NCI-H2107 treated with DMSO at 0.1 percent for 48 hours (cell line): ENCODE measurements at regions not wholly inside any gene's neighbourhood (a gene's known extent, or its start where the extent isn't known, plus 50 kb on each side); places are given as distances from the start of the nearest gene placed in this dataset.

Source experiments
- DNase-seq: peaks from one replicate; lab custom pipeline; 2025; ENCODE audit not compliant: unreplicated experiment; lab: John Stamatoyannopoulos, UW

DNA sequence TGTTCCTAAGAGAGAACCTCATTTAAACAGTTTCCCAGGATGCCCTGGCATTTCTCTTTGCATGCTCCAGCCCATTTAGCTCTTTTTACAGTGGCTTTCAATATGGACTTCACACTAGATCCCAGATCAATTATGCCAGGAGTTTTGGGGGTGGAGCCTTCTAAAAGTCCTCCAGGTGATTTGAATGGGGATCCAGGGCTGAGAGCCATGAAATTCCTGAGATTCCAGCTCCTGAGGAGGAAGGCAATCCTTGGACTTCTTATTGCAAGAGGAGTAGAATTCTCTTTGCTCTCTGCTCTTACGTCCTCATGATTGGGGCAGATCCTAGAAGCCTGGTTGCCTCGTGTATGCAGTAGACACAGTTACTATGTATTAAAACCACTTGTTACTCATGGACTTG lies 184.2 kb downstream of the DHX35 start:
- DNase-seq, result no peak

DNA sequence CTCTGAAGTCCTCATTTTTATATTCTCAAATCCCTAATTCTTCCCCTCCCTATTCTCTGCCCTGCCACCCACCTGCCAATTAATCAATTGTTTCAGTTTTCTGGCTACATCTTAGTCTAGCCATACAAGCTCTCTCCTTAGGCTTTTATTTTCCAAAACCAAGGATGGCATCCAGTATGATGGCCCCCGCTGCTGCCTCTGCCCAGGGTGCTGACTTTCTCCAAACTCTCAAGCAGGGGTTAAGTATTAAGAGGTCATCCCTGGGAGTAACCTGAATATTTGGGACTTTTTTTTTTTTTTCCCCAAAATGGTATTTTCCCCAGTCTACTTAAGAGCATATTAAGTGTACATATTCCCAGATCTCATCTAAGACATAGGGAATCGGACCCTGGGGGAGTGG lies 183.8 kb downstream of the DHX35 start:
- no peak for DNase-seq

DNA sequence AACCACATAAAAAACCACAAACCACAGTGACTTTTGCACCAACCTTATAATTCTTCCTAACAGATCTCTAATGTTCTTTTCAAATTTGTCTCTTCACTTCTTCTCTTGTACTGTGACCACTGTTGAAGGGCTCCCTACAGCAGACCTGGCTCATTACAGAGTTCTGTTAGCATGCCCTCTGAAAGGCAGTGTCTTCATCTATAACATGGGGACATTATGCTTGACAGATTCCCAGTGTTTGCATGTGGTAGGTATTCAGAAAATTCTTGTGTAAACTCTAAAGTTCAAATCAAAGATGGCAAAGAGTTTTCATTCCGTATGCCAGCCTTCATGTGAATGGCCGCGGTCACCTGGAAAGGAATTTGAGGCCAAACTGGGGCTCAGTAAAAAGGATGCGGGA lies 182.6 kb downstream of the DHX35 start:
- DNase-seq, result no peak

DNA sequence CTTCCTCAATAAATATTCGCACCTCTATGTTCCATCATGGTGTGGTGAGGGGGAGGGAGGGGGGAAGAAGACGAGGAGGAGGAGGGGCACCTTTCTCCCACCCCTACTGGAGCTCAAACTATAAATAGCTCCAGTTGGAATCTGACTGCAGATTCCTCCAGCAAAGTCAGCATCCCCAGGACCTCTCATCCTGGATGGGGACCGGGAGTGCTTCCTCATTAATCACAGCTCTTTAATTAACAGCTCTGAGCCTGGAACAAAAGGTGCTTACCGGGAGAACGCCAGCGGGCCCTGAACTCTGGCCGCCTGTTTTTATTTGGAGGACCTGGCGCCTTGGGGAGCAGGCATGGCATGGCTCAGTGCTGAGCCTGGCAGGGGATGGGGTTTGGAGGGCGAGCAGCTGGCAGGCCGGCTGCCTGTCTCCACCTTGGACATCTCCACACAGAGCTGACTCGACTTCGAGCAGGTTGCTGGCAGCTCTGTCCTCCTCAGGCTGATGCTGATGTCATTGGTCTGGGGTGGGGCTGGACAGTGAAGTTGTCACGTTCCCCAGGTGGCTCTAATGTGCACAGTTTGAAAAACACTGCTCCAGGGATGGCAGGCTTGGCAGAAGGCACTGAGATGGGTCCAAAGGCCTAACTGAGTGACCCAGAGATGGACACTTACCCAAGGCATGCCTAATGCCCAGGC lies 180.4 kb downstream of the DHX35 start:
- no peak for DNase-seq

DNA sequence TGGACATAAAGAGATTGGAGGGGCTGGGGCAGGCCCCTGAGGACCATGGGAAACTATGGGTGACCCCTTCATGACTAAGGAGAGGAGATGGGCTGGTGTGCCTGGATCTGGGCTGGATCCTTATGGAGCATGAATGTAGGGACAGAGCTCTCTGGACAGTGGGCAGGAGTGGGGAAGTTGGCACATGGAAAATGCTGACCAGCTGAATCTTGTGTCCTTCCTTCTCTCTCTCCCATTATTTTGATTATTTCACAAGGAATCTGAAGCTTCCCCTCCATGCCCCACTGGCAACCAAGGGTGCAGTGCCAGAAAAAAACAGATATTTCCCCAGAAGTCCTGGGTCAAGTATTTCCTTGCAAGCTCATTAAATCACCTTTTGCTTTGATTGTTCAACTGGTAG lies 175.2 kb downstream of the DHX35 start:
- DNase-seq, result no peak

DNA sequence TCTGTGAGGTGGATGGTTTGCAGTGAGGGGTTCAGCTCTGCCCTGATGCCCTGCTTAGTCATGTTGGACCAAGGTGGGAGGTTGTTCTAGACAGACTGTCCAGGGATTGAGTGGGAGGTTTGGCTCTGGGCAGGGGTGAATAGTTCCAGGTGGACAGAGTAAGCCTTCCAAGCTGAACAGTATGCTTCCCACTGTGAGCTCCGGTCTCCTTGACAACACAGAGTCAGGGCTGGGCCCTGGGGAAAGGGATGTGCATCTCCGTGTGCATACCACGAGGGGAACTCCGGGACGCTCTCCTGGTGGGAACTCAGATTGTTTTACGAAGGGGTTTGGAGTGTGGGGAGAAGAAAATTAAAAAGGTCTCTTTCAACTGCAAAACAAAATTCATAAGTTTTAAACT lies 174.7 kb downstream of the DHX35 start:
- no peak for DNase-seq

DNA sequence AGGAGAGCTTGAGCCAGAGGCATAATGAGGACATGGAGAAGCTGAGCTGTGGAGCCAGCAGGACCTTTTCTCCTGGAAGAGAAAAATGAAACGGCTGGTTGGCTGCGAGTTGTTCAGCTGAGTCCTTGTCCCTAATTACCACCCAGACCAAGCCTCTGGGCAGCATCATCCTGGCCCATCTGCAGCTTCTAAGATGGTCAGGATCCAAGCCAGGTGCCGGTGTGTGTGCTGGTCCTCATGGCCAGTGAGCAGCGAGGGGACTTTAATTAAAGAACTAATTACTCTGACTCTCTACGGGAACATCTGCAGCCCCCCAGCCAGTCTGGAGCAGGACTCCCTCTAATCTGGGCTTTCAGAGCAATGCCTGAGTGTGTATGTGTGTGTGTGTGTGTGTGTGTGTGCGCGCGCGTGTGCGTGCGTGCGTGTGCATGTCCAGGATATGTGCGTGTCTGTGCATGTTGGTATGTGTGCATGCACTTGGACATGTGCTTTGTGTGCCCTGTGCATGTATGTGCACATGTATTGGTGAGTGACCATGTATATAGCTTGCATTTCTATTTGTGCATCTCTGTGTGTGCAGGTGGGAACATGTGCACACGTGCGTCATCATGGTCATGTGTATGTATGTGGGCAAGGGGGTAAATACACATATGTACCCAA lies 173.9 kb downstream of the DHX35 start:
- no peak for DNase-seq

DNA sequence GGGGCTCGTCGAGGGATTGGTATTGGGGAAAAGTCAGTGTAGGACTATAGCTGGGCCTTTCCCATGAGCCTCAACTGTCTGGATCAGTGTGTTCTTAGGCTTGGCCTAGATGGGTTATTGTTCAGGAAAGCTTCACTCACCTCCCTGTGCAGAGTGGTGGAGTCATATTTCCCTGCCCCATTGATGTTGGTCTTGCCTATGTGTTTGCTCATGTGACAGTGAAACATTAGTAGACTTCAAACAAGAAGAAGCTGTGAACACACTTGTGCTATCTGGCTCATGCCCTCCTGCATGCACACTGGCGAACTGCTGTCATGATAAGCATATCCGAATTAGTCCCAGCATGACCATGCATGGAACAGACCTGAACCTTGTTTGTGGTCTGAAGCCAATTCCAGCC lies 171.1 kb downstream of the DHX35 start:
- peak; percentile 4 for DNase-seq

DNA sequence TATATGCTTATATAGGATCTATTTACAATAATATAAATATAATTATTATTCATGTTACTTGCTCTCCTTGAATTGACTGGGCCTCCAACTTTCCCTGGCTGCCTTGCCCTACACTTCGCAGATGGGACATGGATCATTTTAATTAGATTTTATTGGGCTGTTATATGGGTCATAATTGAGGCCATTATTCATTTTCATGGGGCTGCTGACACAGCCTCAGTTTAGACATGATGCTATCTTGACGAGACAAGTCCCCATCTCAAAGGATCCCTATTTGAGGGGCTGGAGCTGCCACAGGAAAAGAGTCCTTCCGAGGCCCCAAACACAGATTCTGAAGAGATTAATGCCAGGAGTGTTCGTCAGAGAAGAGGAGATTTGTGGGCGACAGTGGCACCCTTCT lies 170.4 kb downstream of the DHX35 start:
- DNase-seq, result no peak

DNA sequence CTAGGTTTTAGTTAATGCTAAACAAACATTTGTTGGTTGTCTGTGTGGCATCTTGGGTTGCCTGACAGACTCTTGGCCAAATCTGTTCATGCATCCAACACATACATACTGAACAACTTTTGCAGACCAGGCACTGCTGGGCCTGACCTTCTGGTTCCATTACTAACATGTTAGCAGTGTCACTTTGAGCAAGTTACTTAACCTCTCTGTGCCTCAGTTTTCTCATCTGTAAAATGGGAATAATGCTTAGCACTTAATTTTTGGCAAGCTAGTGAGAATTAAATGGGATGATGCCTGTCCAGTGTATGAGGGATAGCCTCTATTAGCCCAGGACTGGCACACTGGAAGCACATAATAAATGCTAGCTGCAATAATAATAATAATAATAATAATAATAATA lies 169.9 kb downstream of the DHX35 start:
- DNase-seq, result no peak

DNA sequence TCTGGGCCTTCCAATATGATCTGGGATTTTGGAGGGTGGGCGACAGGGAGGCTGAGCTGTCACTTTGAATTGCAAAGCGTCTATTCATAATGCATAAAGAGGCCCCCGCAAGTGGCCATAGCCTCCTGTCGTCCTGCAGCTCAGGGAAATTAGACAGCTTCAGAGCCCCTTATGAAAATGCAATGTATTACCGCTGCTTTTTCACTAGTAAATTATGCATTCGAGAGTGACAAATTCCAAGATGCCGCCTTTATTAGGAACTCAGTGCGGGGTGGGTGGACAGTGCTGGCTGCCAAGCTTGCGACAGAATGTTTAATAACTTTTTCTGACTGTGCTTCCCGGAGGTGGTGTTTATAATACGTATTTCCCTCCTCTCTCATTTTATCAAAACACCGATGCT lies 168.5 kb downstream of the DHX35 start:
- no peak for DNase-seq

DNA sequence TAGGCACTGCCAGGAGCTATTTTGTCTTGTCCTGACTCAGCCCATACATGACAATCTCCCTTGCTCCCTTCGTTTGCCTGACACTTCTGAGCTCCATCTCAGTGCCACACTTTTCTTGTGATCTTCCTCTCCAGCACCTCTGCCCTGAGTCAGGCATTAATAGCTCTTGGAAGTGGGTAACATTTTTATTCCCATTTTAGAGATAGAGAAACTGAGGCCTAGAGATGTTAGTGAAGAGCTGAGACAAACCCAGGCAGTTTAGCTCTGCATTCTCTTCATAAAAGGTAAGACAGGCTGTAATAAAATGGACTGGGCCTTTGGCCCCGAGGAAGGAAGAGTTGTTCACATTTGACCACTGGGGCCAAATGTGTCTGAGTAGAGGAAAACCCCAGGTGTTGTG lies 167.4 kb downstream of the DHX35 start:
- no peak for DNase-seq

DNA sequence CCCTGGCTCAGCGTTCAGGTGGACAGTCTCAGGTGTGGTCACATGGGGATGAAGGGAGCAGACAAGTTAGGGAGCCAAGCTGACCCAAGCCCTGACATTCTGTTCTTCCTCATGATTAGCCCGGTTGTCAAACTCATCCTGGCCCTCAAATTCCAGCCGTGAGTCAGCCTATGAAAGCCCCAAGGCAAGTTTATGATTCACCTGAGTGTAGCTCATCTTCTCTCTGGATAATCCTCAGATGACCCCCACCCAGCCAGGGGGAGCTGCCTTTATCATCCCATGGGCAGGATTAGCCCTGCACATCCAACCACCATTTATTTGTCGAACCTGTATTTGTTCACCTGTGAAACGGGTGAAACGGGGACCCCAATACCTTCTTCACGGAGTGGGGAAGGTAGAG lies 161.9 kb downstream of the DHX35 start:
- no peak for DNase-seq

DNA sequence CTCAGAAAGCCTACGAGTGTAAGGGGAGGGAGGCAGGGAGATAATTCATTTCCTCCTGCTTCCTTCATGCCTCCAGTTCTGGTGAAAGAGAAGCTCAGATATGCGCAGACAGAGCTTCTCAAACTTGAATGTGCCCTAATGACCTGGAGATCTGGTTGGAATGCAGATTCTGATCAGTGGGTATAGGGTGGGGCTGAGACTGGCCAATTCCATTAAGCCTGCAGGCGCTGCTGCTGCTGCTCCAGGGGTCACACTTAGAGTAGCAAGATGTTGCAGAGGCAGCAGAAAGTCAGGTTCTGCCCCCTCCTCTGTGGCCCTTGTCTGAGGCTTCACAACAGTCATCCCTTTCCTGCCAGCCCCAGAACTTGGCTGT lies 161.0 kb downstream of the DHX35 start:
- DNase-seq, result no peak

DNA sequence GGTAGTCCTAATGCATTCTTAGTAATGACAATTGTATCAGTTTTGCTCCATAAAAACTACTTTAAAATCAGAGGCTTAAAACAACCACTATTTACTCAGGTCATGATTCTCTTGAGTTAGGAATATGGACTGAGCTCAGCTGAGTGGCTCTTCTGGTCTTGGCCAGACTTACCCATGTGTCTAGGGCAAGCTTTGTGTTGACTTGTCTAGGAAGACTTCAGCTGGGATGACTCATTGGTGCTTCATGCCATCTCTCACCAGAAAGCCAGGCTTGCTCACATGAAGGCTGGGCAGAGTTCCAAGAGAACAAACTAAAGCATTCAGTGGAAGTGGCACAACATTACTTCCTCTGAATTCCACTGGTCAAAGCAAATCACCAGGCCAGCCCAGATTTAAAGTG lies 155.3 kb downstream of the DHX35 start:
- DNase-seq, result no peak

DNA sequence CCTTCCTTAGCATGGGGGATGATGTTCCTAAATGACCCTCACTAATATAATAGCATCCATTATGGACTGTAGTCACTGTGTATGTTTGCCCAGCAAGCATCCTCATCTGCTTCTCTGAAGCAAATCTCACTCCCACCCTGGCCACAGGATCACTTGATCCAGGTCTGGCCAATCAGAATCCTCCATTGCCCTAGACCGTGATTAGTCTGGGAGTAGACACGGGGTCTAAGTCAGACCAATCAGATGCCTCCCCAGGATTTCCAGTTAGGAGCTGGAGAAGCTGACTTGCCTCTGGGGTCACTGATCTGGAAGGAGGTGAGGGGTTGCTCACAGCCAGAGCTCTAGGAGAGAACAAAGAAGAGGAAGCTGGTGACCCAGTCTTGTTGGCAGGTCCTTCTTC lies 153.9 kb downstream of the DHX35 start:
- DNase-seq, result no peak

DNA sequence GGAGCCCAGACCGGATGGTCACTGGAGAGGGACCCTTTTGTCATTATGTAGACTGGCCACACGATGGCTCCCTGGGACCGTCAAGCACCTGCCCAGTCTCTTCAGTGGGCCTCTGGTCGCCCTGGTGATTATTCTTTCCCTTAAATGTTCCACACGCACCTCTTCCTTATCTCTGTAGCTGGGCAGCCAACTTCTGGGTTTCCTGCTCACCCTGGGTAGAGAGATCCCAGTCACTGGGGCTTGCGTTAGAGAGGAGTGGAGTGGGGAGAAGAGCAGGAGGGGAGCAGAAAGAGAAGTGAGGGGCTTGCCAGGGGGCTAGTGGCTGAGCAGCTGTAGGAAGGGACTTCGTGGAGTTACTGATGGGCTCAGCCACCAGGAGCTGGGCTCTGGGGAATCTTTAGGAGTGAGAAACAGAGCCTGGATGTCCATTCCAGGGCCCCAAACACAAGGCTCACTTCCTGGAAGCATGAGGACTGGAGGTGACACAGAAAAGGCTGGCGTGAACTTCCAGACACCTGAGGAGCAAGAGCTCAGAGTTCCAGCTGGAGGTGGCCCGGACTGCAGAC lies 150.1 kb downstream of the DHX35 start:
- DNase-seq, result peak; percentile 1

DNA sequence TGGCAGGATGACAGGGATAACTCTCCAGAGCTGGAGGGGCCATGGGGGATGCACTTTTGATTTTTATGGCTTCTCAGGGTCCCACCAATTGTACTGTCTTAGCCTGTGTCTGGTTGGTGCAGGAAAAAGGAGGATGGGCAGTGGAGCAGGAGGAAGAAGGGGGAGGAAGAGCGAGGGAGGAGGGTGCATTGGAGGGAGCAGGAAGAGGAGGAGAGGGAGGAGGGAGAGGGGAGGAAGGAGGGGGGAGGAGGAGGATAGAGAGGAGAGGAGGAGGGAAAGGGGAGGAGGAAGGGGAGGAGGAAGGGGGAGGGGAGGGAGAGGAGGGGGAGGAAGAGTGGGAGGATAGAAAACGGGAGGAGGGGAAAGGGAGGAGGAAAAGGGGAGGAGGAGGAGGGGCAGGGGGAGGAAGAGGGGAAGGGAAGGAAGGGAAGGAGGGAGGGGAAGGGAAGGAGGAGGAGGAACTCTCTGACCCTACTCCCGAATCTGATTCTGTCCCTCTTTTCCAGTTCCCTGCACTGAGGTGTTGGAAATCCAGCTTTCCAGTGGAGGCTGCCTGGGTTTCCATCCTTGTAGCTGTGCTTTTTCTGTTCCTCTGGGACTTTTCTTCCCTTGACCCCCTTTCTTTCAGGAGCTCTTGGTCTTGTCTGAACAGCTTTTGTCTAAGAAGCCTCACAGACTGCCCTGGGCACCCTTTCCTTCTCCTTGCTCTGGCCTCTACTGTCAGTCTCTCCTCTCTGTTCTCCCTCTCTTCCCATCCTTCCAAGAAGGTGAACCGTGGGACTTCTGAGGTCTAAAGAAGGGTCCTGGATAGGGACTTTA lies 149.4 kb downstream of the DHX35 start:
- no peak for DNase-seq

DNA sequence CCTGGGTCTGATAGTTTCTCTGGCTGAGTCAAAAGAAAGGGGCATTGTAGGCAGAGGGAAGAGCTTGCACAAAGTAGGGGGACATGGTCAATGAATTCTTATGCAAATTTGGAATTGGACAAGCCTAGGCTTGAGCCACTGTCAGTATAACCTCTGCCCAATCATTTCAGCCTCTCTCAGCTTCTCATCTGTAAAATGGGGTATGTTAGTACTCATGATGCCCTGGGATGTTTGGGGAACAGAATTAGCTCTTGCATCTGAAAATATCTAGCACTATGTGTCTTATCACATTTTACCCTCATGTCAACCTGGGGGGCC lies 148.6 kb downstream of the DHX35 start:
- DNase-seq, result no peak

DNA sequence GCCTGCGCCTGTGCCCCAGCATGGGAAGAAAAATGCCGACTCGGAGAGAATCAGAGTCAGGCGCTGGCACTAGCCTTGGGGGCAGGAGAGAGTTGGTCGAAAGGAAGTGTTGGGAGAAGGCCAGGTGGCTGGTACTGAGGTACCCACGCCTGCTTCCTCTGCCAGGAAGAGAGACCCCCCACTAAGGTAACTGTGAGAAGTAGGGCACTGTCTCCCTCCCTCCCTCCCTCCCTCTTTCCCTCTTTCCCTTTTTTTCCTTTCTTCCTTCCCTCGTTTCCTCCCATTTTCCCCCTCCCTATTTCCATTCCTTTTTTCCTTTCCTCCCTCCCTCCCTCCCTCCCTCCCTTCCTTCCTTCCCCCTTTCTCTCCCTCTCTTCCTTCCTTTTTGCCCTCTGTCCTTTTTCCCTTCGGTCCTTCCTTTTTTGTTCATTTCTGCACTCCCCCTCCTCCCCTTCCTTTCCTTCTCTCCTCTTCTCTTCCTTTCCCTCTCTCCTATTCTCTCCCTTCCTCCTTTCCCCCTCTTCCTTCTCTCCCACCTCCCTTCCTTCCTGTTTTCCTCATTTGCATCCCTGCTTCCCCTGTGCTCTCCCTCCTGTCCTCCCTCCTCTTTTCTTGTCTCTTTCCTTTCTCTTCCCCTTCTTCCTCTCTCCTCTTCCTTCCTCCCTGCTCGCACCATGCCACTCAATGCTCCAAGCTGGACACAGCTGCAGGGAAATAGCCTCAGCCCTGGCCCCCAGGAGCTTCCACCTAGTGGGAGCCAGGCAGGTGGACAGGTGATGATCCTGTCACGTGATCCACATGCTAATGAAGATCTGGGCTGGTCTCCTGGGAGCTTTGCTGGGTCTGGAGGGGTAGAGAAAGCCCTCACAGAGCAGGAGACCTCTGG lies 148.0 kb downstream of the DHX35 start:
- DNase-seq, result no peak

DNA sequence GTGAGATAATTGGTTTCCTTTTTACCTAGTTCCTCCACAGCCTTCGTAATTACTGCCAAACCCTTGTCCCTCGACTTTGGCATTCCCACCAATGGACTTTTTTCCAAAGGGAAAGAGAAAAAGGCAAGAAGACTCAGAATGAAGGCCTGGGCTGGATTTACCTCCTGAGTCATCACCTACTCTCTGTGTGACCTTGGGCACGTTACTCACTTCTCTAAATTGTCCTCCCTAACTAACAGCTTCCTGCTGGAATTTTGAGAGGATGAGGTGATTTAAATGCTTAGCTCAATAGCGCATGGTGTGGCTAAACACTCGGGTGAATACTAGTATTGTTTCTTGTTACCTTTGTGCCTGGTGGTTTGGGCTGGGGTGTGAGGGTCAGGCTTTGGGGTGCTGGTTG lies 146.6 kb downstream of the DHX35 start:
- DNase-seq, result no peak
